ENCODE measurements at regions not wholly inside any gene's neighbourhood (a gene's known extent, or its start where the extent isn't known, plus 50 kb on each side); places are given as distances from the start of the nearest gene placed in this dataset.

GRCh38 chr7:153331427-153331826 is 571.9 kb downstream of the ACTR3B start:
- Histone ChIP-seq H4K20me1 (ENCODE audit: insufficient read depth, low read length) (no peaks in the 10 kb centered on the region), H3K9me2 (ENCODE audit: insufficient read depth, low read length) (no peaks in the 10 kb centered on the region), H3K79me2 (ENCODE audit: insufficient read depth, low read depth, low read length) (no peaks in the 10 kb centered on the region), H2AFZ (ENCODE audit: low read length) (no peak overlapping the region), H3K4me2 (ENCODE audit: low read length) (no peak overlapping the region), H3K4me1 (ENCODE audit: insufficient read depth, low read length, poor library complexity, severe bottlenecking) (no peaks in the 10 kb centered on the region), H3K27ac (ENCODE audit: low read depth, low read length, poor library complexity, severe bottlenecking) (no peak overlapping the region), H3K4me3 (ENCODE audit: low read depth, low read length, poor library complexity, severe bottlenecking) (no peak overlapping the region), H3K36me3 (ENCODE audit: insufficient read depth, low read length) (no peaks in the 10 kb centered on the region), H3K9me3 (ENCODE audit: low read length) (no peaks in the 10 kb centered on the region)
- POLR2A ChIA-PET: no interaction called here
- intact Hi-C loops (cut with micrococcal nuclease; ENCODE audit: unreplicated experiment): no loop called here
- TF ChIP-seq EZH2phosphoT487 (IDR thresholded peaks at IDR 0.05; ENCODE audit: borderline replicate concordance, low read depth, low read length) (no peak), CTCF (conservative IDR thresholded peaks at IDR 0.05; ENCODE audit: low read length) (no peak)
- no TSS peak for BruUV-seq (replicated peaks)
- DNase-seq (ENCODE audit: low spot score): no peak
- CTCF ChIA-PET (ENCODE audit: unreplicated experiment): no interaction called here

DNA sequence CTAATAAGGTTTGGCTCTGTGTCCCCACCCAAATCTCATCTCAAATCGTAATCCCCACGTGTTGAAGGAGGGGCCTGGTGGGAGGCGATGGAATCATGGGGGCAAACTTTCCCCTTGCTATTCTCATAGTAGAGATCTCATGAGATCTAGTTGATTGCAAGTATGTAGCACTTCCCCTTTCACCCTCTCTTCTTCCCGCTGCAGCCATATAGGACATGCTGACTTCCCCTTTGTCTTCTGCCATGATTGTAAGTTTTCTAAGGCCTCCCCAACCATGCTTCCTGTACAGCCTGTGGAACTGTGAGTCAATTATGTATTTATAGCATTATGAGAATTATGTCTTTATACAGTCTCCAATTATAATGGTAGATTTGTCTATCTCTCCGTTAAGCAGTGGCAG is 594.5 kb downstream of the ACTR3B start:
- no peaks in the 10 kb centered on the region for H3K4me1 ChIP-seq (ENCODE audit: insufficient read depth, low read length, poor library complexity, severe bottlenecking)
- POLR2A ChIA-PET: no interaction called here
- H3K4me3 ChIP-seq (ENCODE audit: low read depth, low read length, poor library complexity, severe bottlenecking): no peak overlapping the region
- CTCF ChIA-PET (ENCODE audit: unreplicated experiment): no interaction called here
- intact Hi-C loops (cut with micrococcal nuclease; ENCODE audit: unreplicated experiment): no loop called here
- TF ChIP-seq EZH2phosphoT487 (IDR thresholded peaks at IDR 0.05; ENCODE audit: borderline replicate concordance, low read depth, low read length) (no peak), CTCF (conservative IDR thresholded peaks at IDR 0.05; ENCODE audit: low read length) (no peak)
- no peaks in the 10 kb centered on the region for H3K36me3 ChIP-seq (ENCODE audit: insufficient read depth, low read length)
- no peaks in the 10 kb centered on the region for H4K20me1 ChIP-seq (ENCODE audit: insufficient read depth, low read length)
- no peak overlapping the region for H2AFZ ChIP-seq (ENCODE audit: low read length)
- H3K27ac ChIP-seq (ENCODE audit: low read depth, low read length, poor library complexity, severe bottlenecking): no peak overlapping the region
- no peak overlapping the region for H3K4me2 ChIP-seq (ENCODE audit: low read length)
- no peak for DNase-seq (ENCODE audit: low spot score)
- H3K9me2 ChIP-seq (ENCODE audit: insufficient read depth, low read length): no peaks in the 10 kb centered on the region
- H3K79me2 ChIP-seq (ENCODE audit: insufficient read depth, low read depth, low read length): no peaks in the 10 kb centered on the region
- BruUV-seq (replicated peaks): no TSS peak
- H3K9me3 ChIP-seq (ENCODE audit: low read length): no peaks in the 10 kb centered on the region

- no peaks in the 10 kb centered on the region for H3K79me2 ChIP-seq (ENCODE audit: insufficient read depth, low read depth, low read length)
- no peaks in the 10 kb centered on the region for H3K36me3 ChIP-seq (ENCODE audit: insufficient read depth, low read length)
- intact Hi-C loops (cut with micrococcal nuclease; ENCODE audit: unreplicated experiment): no loop called here
- BruUV-seq (replicated peaks): no TSS peak
- no peak overlapping the region for H2AFZ ChIP-seq (ENCODE audit: low read length)
- CTCF ChIA-PET (ENCODE audit: unreplicated experiment): no interaction called here
- POLR2A ChIA-PET: interaction anchor here (0.7 kb wide), 1 partner anchor 1389 kb away, joined by 3 read pairs; no protein-coding TSS in a partner anchor
- no peaks in the 10 kb centered on the region for H3K4me1 ChIP-seq (ENCODE audit: insufficient read depth, low read length, poor library complexity, severe bottlenecking)
- no peak overlapping the region for H3K27ac ChIP-seq (ENCODE audit: low read depth, low read length, poor library complexity, severe bottlenecking)
- H3K9me3 ChIP-seq (ENCODE audit: low read length): no peaks in the 10 kb centered on the region
- no peaks in the 10 kb centered on the region for H4K20me1 ChIP-seq (ENCODE audit: insufficient read depth, low read length)
- no peaks in the 10 kb centered on the region for H3K9me2 ChIP-seq (ENCODE audit: insufficient read depth, low read length)
- TF ChIP-seq CTCF (conservative IDR thresholded peaks at IDR 0.05; ENCODE audit: low read length) (no peak), EZH2phosphoT487 (IDR thresholded peaks at IDR 0.05; ENCODE audit: borderline replicate concordance, low read depth, low read length) (no peak)
- no peak overlapping the region for H3K4me2 ChIP-seq (ENCODE audit: low read length)
- no peak for DNase-seq (ENCODE audit: low spot score)
- no peak overlapping the region for H3K4me3 ChIP-seq (ENCODE audit: low read depth, low read length, poor library complexity, severe bottlenecking)
Measured at GRCh38 chr7:153370092-153370491, 610.5 kb downstream of the ACTR3B start.
